GM19240 (cell line): ENCODE measurements at regions not wholly inside any gene's neighbourhood (a gene's known extent, or its start where the extent isn't known, plus 50 kb on each side); places are given as distances from the start of the nearest gene placed in this dataset.

Experiments used
- DNase-seq: peaks from one replicate; pipeline ENCODE4 v3.0.0; 2011; ENCODE audit warnings: low spot score; ENCODE audit not compliant: insufficient read length

DNA sequence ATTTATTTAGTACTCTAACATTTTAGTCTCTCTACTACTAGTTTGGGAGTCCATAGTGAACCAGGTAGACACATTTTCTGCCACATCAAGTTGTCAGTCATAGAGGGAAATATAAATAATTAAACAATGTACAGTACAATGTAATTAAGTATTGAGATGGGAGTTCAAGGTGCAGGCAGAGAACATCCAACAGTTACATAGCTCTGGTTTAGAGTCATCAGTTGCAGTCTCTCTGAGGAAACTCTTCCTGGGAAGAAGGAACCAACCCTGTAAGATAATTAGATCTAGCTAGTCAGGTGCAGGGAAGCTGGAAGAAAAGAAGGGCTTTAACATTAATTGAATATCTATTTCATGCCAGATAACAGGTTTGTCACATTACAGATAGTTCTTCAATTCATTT is 457.9 kb upstream of the DYNLRB2 start:
- DNase-seq = no peak

DNA sequence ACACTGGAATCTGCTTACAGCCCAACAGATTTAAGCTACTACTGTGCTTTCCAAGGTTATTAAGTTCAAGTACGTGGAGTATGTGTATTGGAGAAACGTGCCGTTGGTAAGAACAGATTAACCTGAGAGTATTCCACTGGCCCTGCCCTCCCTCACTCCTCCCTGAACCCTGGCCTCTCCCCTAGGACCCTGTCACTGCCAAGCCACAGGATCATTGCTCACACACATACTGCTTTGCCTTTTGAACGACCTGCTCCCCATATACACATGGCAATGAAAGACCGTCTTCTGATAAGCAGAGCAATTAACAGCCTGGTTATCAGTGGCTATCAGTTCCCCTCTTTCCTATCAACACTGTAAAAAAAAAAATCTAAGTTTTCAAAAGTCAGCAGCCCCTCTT is 458.9 kb upstream of the DYNLRB2 start:
- no peak for DNase-seq

DNA sequence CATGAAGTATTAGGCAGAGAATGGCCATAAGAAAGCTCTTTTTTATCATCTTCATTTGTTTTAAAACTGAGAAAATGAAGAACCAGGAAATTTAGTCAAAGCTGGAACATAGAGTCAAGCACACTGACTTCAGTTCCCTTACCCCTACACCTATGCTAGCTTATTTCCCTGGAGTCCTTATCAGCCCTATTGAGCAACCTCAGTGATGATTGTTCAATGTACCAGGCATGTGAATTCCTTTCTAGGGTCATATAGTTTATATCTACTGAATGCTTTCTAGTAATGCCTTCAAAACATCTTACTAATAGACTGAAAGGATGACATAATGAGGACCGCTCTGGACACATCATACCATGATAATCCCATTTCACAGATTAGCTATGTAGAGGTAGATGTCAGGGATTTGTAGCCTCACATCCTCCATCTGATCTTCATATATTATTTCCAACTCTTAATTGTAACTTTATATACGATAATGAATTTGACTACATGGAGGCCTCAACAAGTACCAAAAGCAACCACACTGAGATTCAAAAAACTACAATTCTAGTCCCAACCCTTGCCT is 460.4 kb upstream of the DYNLRB2 start:
- no peak for DNase-seq

DNA sequence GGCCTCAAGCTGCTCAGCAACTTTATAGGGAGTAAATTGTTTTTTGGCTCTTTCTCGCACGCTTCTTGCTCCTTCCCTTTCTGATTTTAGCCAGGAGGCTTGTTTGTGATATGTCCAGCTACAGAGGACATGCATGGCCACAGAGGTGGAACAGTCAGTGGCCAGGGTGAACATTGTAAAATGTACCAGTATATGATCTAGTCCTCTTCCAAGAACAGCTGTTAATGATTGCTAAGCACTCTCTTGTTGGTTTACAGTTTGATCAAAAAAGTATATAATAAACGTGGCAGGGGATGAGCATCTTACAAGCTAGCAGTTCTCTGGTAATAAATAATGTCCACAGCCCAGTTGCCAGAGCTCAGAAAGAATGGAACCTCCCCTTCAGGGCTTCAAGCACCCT is 461.7 kb upstream of the DYNLRB2 start:
- no peak for DNase-seq

DNA sequence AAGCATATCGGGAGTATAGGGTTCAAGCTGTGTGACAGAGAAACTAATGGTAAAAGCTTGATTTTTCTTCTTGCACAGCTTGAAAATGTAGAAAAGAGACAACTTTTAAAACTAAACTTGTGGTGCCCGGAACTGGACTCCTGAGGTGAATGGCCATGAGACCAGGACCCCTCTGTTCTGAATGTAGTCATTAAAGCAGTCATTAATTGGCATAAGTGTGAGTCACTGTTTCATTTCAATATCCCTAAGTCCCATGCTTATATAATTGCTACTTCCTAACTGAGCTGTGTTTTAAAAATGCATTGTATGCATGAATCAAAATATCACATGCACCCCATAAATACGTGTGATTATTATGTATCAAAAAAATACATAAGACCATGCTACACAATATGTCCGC is 463.1 kb upstream of the DYNLRB2 start:
- no peak for DNase-seq

DNA sequence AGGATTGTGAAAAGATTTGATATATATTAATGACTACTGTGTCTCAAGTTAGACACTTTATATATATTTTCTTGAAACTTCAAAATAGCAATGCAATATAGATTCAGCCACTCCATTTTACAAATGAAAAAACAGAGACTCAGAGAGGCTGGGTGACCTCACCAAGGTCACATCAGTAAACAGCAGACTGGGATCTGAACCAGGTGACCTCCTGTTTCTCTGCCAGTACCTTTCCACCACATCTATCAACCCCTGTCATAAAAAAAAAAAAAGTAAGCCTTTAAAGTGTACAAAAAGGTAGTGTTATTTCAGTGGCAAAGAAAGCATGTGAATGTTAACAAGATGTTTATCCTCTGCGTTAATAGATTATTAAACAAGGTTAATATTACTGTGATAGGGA is 466.5 kb upstream of the DYNLRB2 start:
- no peak for DNase-seq

DNA sequence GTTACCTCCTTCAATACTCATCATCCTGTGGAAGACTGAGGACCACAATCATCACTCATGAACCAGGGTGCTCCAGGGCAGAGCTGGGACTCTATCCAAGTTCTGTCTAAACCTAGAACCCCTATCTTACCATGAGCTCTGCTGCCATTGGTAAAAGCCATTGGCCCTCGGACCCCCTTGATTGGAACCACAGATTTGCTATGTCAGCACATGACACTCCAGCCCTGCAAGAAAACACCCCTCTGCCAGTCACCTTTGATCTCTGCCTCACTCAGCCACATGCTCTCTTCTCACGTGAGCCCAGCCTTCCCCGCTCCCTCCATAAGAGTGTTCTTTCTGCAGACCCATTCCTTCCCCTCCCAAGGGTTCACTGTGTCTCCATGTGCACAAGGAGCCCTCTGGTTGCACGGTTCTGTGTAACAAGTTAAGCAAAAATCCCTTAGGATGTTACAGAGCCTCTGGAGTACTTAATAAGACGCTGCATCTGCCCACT is 468.8 kb upstream of the DYNLRB2 start:
- DNase-seq = no peak

DNA sequence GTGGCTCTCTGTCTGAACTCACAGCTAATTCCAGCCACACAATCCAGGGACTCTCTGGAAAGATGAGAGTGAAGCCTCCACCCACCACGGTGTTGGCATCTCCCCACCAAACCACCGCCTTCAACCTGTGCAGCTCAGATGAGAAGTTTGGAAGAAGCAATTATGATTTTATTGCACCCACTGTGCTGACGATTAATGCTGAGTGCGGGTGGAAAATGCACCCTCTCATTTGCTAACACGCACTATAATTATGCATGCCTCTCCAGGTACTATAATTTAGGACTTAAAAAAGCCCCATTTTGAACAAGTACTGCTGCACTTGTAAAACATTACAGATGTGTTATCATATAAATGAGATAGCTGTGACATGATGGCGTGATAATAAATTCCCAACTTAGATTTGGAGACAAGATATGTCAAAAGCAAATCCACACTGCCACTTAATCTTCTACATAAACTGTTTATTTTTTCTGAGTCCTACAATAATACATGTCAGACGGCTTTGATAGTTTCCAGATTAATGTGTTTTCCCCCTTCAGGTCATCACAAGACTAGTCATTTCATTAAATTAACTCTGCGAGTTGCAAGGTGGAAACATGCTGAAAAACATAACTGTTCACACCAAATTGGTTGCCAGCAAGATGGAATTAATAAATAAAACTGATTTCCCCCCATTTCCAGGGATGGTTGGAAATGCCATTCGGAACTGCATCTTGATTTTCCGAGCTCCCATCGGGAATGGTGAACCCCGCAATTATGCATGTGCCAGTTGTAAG is 466.5 kb upstream of the MAF start:
- no peak for DNase-seq

DNA sequence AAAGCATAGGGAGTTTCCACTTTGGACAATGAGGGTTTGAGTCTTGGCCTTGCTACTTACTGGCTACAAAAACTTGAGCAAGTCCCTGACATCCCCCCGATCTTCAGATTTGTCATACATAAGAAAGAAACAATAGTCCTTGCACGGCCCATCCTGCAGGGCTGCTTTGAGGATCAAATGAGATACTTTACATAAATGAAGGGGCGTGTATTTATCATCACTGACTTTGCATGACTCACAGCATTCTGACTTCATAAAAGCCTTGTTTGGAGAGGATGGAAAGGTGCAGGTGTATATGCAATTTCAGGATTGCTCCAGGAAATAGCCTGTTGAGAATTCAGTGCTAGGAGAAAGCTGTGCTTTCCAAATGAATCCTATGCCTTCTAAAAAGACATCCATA is 465.0 kb upstream of the MAF start:
- no peak for DNase-seq

DNA sequence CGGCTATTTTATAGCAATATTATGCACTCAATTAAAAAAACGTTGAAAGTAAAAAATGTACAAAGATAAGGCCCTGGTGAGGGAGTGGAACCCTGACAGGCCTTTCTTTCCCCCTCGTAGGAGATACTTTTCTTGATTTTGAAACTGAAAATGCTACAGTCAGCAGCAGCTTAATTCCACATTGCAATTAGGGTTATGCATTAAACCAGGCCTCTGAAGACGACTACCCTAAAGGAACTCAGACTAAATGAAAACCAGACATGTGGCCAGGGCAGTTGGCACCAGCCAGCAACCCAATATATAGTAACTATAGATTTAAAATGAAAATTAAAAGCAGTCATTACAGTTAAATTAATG is 463.2 kb upstream of the MAF start:
- DNase-seq = no peak

DNA sequence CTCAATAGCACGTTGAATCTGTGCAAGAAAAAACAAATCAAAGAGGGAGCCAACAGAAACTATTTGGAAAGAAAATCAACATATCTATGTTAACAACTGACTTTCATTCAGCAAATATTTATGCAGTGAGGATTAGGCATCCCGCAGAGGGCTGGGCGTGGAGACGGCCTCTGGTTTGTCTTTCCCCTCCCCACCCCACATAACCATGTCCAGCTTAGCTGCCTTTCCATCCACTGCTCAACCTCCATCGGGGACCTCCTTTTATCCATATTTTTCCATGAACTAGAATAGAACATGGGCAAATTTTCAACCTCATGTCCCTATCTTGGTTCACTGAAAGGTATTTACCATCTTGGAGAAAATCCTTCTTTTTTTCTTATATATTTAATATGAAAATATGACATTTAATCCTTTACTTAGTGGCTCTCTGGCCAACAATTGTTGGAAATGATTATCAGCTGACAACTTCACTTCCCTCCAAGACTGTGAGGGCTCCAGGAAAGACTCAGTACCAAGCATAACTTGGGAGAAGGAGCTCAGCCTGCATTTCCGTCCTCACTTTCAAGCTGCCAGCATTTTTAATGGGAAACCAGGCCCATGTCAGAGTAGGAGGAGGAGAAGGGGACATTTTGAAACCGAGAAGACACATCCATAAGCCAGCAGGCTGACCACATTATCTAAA is 462.6 kb upstream of the MAF start:
- DNase-seq = no peak

DNA sequence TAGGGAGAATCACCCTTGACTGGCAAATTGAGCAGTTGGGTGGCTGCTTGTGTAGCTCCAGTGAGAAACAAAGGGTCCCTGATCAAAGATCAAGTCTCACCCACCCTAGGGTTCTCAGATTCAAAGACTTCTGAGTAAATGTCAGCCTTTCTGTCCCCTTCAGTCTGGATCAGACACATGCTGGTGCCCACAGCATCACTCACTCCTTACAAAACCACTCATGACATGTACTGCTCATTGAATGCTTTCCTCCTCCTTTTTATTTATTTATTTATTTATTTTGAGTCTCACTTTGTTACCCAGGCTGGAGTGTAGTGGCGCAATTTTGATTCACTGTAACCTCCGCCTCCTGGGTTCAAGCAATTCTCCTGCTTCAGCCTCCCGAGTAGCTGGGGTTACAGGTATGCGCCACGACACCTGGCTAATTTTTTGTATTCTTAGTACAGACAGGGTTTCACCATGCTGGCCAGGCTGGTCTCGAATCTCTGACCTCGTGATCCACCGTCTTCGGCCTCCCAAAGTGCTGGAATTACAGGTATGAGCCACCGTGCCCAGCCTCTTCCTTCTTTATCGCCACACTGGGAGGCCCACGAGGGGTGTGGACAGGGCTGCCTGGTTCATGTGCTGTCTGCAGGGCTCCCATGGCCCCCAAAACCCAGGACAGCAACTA is 462.0 kb upstream of the MAF start:
- no peak for DNase-seq

DNA sequence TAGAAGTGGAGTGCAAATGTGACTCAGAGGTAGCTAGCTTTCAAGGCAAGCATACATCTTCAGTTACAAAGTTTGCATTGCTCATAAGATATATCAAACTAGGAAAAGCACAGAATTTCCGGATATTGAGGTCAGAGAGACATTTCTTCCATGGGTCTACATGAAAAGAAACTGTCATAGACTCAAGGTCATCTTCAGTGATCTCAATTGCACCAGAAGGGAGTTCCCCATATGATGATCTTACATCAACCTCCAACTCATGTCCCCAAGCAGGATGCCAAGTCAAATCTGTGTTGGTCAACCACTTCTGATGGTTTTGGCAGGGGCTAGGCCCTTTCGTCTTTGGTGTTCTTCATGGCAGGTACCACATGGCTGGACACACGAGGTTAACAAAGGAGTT is 459.9 kb upstream of the MAF start:
- DNase-seq = no peak

DNA sequence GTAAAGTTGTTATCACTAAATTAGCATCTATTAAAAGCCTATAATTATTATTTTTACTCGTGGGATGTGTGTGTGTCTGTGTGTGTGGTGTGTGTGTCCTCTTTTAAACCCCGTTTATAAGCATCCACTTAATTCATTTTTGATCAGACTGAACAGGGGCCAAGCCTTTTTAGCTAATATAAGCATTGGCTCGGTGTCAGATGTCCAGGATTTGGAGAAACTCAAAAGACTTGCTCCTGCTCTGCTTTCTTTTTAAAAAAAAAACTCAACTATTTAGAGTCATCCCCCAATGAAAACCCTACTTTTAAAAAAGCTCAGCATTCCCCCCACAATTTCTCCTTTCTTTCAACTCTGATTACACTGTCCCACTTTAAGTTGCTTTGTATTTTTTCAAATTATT is 459.3 kb upstream of the MAF start:
- no peak for DNase-seq

DNA sequence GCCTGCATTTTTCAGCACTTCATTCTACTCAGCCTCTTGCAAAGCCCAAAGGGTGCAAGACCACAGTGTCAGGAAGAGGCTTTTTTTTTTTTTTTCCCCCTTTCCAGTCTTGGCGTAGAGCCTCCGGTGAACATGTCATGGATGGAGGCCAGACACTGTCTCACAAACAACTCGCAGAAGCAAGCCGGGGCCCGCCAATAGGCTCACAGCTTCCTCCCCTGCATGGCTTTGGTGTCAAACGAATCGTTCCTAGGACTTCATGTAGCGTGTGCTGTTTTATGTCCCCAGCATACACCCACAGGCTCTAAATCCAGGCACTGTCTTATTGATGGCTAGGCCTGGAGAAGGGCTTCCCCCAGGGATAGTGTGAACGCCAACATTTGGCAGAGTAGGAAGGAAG is 457.7 kb upstream of the MAF start:
- DNase-seq = no peak

DNA sequence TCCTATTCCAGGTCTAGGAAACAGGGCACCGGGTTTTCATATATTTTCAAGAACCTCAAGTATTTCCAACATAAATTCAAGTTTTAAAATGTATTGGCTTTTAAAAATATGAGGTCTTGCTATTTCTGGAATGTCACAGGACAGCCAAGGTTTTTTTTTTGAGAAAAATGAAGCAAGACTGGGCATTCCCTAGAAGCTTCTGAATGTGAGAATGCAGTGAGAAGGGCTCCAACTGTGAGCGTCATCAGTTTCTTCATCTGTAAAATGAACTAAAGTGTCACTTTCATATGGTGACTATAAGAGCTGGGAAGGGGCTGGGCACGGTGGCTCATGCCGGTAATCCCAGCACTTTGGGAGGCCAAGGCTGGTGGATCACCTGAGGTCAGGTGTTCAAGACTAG is 455.8 kb upstream of the MAF start:
- no peak for DNase-seq

DNA sequence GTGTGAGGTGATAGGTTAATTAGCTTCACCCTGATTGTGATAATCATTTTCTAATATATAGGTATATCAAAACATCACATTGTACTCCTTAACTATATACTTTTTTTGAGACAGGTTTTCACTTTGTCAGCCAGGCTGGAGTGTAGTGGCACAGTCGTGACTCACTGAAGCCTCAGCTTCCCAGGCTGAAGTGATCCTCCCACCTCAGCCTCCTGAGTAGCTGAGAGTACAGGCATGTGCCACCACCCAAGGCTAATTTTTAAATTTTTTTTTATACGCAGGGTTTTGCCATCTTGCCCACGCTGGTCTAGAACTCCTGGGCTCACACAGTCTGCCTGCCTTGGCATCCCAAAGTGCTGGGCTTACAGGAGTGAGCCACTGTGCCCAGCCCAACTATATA is 455.3 kb upstream of the MAF start:
- DNase-seq = no peak

DNA sequence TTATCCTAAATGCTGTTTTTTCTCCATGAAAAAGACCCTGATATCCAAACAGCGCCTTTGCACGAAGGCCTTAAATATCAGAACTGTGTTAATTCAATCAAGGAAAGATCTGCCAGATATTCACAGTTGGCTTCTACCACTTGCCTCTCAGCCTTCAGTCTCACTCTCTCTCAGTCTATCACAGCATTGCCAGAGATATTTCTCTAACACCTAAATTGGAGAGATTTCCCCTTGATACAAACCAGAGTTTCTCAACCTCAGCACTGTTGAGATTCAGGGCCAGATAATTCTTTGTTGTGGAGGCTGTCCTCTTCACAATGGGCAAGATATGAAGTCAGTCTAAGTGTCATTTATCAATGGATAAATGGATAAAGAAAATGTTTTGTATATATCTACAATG is 454.1 kb upstream of the MAF start:
- DNase-seq = no peak

DNA sequence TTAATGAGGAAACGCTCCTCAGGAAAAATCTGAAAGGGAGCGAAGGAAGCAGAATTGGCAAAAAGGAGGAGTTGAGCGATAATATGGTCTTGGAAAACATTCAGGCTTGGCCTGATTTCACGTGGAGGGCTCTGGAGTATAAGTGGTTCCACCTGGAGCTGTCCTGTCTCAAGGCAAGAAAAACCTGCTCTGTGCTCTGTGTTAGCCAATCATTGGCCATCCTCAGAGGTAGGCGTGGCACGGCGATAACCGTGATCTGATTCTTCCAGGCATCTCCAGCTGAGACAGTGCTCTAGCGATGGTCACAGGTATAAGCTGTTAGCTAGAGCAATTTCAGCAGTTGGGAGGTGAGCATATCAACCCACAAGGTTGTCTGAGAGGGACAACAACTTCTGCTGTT is 450.5 kb upstream of the MAF start:
- DNase-seq = no peak

DNA sequence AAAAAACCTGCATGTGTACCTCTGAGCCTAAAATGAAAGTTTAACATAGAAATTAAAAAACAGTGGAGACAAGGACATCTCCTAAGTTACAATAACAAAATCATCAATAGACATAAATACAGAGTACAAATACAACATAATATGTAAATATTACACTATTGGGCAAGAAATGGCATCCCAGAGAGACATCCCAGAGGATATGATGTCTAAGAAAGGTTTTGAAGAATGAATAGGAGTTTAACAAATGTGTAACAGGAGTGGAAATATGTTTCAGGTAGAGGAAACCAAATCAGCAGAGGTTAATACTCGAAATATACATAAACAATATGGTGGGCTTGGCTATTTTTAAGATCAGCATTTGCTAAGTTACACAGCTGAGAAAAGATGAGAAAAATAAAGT is 447.7 kb upstream of the MAF start:
- no peak for DNase-seq

DNA sequence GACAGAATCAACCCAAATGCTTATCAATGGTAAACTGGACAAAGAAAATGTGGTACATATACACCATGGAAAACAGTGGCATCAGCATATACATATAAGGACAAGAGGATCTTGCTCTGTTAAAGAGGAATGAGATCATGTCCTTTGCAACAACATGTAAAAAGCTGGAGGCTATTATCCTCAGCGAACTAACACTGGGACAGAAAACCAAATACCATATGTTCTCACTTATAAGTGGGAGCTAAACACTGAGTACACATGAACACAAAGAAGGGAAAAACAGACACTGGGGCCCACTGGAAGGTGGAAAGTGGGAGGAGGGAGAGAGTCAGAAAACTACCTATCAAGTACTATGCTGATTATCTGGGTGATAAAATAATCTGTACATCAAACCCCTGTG is 447.3 kb upstream of the MAF start:
- DNase-seq = no peak

DNA sequence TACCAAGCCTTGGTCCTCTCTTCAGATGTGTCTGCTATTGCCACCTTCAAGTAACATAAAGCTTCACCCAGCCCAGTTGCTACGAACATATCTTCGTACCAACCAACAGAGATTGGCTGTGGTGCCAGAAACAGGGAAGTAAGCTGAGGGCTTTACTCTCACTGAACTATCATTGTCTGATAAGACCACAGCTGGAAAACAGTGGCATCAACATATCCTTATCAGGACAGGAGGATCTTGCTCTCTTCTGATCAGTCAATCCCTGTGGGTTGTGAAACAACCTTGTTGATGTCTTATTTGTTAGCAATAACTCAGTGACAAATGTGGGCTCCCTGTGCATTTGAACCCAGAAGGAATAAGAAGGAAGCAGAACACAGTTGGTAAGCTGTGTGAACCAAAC is 446.3 kb upstream of the MAF start:
- DNase-seq = no peak
